DOHH2 (cell line): ENCODE measurements at regions not wholly inside any gene's neighbourhood (a gene's known extent, or its start where the extent isn't known, plus 50 kb on each side); places are given as distances from the start of the nearest gene placed in this dataset.

Experiments used
- H3F3A ChIP-seq: fragments of 200-600 bp; sonication (generic), shearing (Covaris generic); 2 replicates; pipeline ENCODE4 v1.6.0; 2016; ENCODE audit warnings: antibody characterized with exemption, mild to moderate bottlenecking; ENCODE audit not compliant: control insufficient read depth, insufficient read depth
- H3K27ac ChIP-seq: fragments of 200-600 bp; sonication (generic); 2 replicates; pipeline ENCODE4 v1.5.1; 2014; ENCODE audit warnings: low read depth, mild to moderate bottlenecking, low read length, moderate library complexity
- H3K27me3 ChIP-seq: fragments of 200-600 bp; sonication (generic); 2 replicates; pipeline ENCODE4 v1.6.1; 2014; ENCODE audit warnings: mild to moderate bottlenecking, low read length, mixed read lengths; ENCODE audit not compliant: control insufficient read depth
- H3K36me3 ChIP-seq: fragments of 200-600 bp; sonication (generic); 2 replicates; pipeline ENCODE4 v1.6.1; 2014; ENCODE audit warnings: mild to moderate bottlenecking, low read length, moderate library complexity, mixed read lengths; ENCODE audit not compliant: control insufficient read depth
- H3K4me1 ChIP-seq: fragments of 200-600 bp; sonication (generic); 2 replicates; pipeline ENCODE4 v1.6.1; 2014; ENCODE audit warnings: mild to moderate bottlenecking, low read length, mixed read lengths; ENCODE audit not compliant: control insufficient read depth
- H3K4me2 ChIP-seq: fragments of 200-600 bp; sonication (generic); 2 replicates; pipeline ENCODE4 v1.6.0; 2014; ENCODE audit warnings: mild to moderate bottlenecking, low read length, moderate library complexity
- H3K4me3 ChIP-seq: fragments of 200-600 bp; sonication (generic); 2 replicates; pipeline ENCODE4 v1.5.1; 2014; ENCODE audit warnings: mild to moderate bottlenecking, low read length, mixed read lengths
- H3K79me2 ChIP-seq: fragments of 200-600 bp; sonication (generic); 2 replicates; pipeline ENCODE4 v1.6.1; 2014; ENCODE audit warnings: mild to moderate bottlenecking, low read length, mixed read lengths; ENCODE audit not compliant: control insufficient read depth
- H3K9me2 ChIP-seq: fragments of 200-600 bp; sonication (generic); replicated peaks from 2 replicates; pipeline ENCODE4 v1.6.1; 2014; ENCODE audit warnings: mild to moderate bottlenecking, low read length, mixed read lengths; ENCODE audit not compliant: control insufficient read depth
- H3K9me3 ChIP-seq: fragments of 200-600 bp; sonication (generic); 2 replicates; pipeline ENCODE4 v1.6.1; 2014; ENCODE audit warnings: antibody characterized with exemption, low read length, mixed read lengths; ENCODE audit not compliant: control insufficient read depth, insufficient read depth
- H4K20me1 ChIP-seq: fragments of 200-600 bp; sonication (generic); 2 replicates; pipeline ENCODE4 v1.6.0; 2014; ENCODE audit warnings: low read depth, mild to moderate bottlenecking, antibody characterized with exemption, low read length, moderate library complexity; ENCODE audit not compliant: control insufficient read depth, insufficient read depth
- CTCF ChIP-seq: fragments of 200-600 bp; sonication (generic); IDR thresholded peaks from one replicate; pipeline ENCODE4 v1.5.1; 2014; ENCODE audit warnings: antibody characterized with exemption, mild to moderate bottlenecking, low read depth, low read length; ENCODE audit not compliant: poor library complexity, severe bottlenecking
- EZH2phosphoT487 ChIP-seq: fragments of 200-600 bp; sonication (generic); IDR thresholded peaks from 2 replicates; pipeline ENCODE4 v1.6.1; 2017; ENCODE audit warnings: borderline replicate concordance, mild to moderate bottlenecking, antibody characterized with exemption, low read length, moderate library complexity, mixed read lengths

GRCh38 chr3:44003801-44004200 lies 237.9 kb upstream of the TOPAZ1 start:
- Histone ChIP-seq H3K4me1 (peaks cover 64% of the 10 kb centered on the region), H3K36me3 (peaks cover 70% of the 10 kb centered on the region), H3F3A (peaks cover 29% of the 10 kb centered on the region), H3K9me3 (no peaks in the 10 kb centered on the region), H3K4me3 (peak overlapping the region; percentile 68), H3K27ac (peak overlapping the region; percentile 68), H3K79me2 (peaks cover 98% of the 10 kb centered on the region), H4K20me1 (peaks cover 10% of the 10 kb centered on the region; the same call in 1 of the 2 replicates), H3K27me3 (no peaks in the 10 kb centered on the region), H3K4me2 (peak overlapping the region; percentile 79), H3K9me2 (no peaks in the 10 kb centered on the region)
- TF ChIP-seq CTCF (no peak), EZH2phosphoT487 (no peak)

- Histone ChIP-seq H3F3A (no peaks in the 10 kb centered on the region), H3K9me2 (no peaks in the 10 kb centered on the region), H3K27ac (no peak overlapping the region), H3K4me2 (no peak overlapping the region), H3K9me3 (no peaks in the 10 kb centered on the region), H4K20me1 (peaks cover 8% of the 10 kb centered on the region; the same call in 1 of the 2 replicates), H3K4me1 (peaks cover under 1% of the 10 kb centered on the region; the same call in 1 of the 2 replicates), H3K27me3 (no peaks in the 10 kb centered on the region), H3K79me2 (peaks cover 68% of the 10 kb centered on the region), H3K36me3 (peaks cover 81% of the 10 kb centered on the region), H3K4me3 (no peak overlapping the region)
- no peak for TF ChIP-seq CTCF
- no peak for TF ChIP-seq EZH2phosphoT487
These were observed 230.0 kb upstream of the TOPAZ1 start for GRCh38 chr3:44011680-44012079.

- Histone ChIP-seq H4K20me1 (peaks cover 8% of the 10 kb centered on the region; the same call in 1 of the 2 replicates), H3K9me3 (no peaks in the 10 kb centered on the region), H3K4me2 (no peak overlapping the region), H3F3A (no peaks in the 10 kb centered on the region), H3K4me3 (no peak overlapping the region), H3K9me2 (no peaks in the 10 kb centered on the region), H3K36me3 (peaks cover 84% of the 10 kb centered on the region), H3K79me2 (peaks cover 68% of the 10 kb centered on the region), H3K27me3 (no peaks in the 10 kb centered on the region), H3K27ac (no peak overlapping the region), H3K4me1 (no peaks in the 10 kb centered on the region; the same call in 1 of the 2 replicates)
- TF ChIP-seq EZH2phosphoT487 (no peak), CTCF (no peak)
These were observed 229.4 kb upstream of the TOPAZ1 start for GRCh38 chr3:44012160-44012899.
